Spleen (tissue), 7 donors: ENCODE measurements at regions not wholly inside any gene's neighbourhood (a gene's known extent, or its start where the extent isn't known, plus 50 kb on each side); places are given as distances from the start of the nearest gene placed in this dataset.
"Not testable (repeated sequence)": the region's sequence is repeated elsewhere in the genome, so short reads cannot be mapped to it uniquely, and the experiment has no call there.

Experiments used
- POLR2A ChIP-seq, 3 donors: fragments of 450-650 bp; IDR thresholded peaks; one replicate each; pipeline ENCODE4 v1.5.1; 2017; ENCODE audit warnings: antibody characterized with exemption in 3 of 3, mild to moderate bottlenecking in 1 of 3
- POLR2AphosphoS5 ChIP-seq, 3 donors: sonication (generic); formaldehyde crosslinking; IDR thresholded peaks; one replicate each; pipeline ENCODE4 v1.5.1; 2017; ENCODE audit warnings: antibody characterized with exemption in 3 of 3
- TF ChIP-seq, protein P1 (sequence below), 11 experiments: fragments of 200-600 bp in 7 of 11; fragments of 450-650 bp in 4 of 11; sonication (generic) in 4 of 11; IDR thresholded peaks in 8 of 11; conservative IDR thresholded peaks in 3 of 11; 1 replicate in 7 of 11; 2 replicates in 4 of 11; pipeline versions ENCODE4 v1.4.0 to v1.8.0; 2016 to 2021; ENCODE audit warnings: antibody characterized with exemption in 11 of 11, inconsistent platforms in 4 of 11, mild to moderate bottlenecking in 1 of 11
- donor health status: DM: no; HTN: no; CAD: no; lungs with moderate emphysema.
- donor health status: DM: no; HTN: no; CAD: no.
- donor health status: DM: no; HTN: no; CAD: no.

GRCh38 chr1:144523661-144524407 lies 62.4 kb upstream of the NBPF15 start:
- TF ChIP-seq, protein P1, sequence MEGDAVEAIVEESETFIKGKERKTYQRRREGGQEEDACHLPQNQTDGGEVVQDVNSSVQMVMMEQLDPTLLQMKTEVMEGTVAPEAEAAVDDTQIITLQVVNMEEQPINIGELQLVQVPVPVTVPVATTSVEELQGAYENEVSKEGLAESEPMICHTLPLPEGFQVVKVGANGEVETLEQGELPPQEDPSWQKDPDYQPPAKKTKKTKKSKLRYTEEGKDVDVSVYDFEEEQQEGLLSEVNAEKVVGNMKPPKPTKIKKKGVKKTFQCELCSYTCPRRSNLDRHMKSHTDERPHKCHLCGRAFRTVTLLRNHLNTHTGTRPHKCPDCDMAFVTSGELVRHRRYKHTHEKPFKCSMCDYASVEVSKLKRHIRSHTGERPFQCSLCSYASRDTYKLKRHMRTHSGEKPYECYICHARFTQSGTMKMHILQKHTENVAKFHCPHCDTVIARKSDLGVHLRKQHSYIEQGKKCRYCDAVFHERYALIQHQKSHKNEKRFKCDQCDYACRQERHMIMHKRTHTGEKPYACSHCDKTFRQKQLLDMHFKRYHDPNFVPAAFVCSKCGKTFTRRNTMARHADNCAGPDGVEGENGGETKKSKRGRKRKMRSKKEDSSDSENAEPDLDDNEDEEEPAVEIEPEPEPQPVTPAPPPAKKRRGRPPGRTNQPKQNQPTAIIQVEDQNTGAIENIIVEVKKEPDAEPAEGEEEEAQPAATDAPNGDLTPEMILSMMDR (IDR thresholded peaks at IDR 0.05 in 8 of 11, conservative IDR thresholded peaks at IDR 0.05 in 3 of 11), result not testable (repeated sequence)
- peak in 1 of 3 donors; percentile 34 for TF ChIP-seq POLR2A (IDR thresholded peaks at IDR 0.05)
- peak; percentile 66 to 97 (median 77) for TF ChIP-seq POLR2AphosphoS5 (IDR thresholded peaks at IDR 0.05)
